ENCODE measurements at regions not wholly inside any gene's neighbourhood (a gene's known extent, or its start where the extent isn't known, plus 50 kb on each side); places are given as distances from the start of the nearest gene placed in this dataset.

DNA sequence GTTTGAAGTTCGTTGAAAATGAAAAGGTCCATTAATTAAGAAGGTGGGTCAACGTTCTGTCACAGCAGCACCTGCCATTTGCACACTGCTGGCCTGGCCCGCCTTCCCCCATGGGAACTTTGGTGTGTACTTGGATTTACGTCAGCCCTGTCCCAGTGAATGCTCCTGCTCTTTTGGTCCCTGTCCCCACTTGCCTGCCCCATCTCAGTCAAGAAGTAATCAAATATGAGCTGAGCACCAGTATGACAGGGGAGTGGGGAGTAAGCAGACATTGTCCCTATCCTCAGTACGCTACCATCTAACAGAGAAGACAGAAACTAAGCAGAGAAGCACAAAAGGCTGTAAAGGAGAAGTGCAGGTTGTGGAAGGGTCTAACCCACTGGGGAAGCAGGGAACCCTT, 65.1 kb downstream of the SLC4A3 start:
- DNase-seq: no peak
- TF ChIP-seq POLR2A (IDR thresholded peaks at IDR 0.05) (no peak), CTCF (IDR thresholded peaks at IDR 0.05) (no peak)
- H3K36me3 ChIP-seq (replicated peaks in 1 of 2): no peaks in the 10 kb centered on the region
- H3K4me1 ChIP-seq (replicated peaks in 1 of 2): no peaks in the 10 kb centered on the region
- intact Hi-C loops (cut with DNase I): no loop called here
- no peak overlapping the region for H3K4me3 ChIP-seq
- no peaks in the 10 kb centered on the region for H3K9me3 ChIP-seq (replicated peaks in 1 of 3)
- peaks cover 10% of the 10 kb centered on the region for H3K27me3 ChIP-seq
- no peak overlapping the region for H3K27ac ChIP-seq
- WGBS, 4 donors: 63 to 82% (median 72%) methylated on average over 5 of the region's 5 CpGs

- no peak overlapping the region for H3K4me3 ChIP-seq
- H3K36me3 ChIP-seq (replicated peaks in 1 of 2): no peaks in the 10 kb centered on the region
- TF ChIP-seq CTCF (IDR thresholded peaks at IDR 0.05) (no peak), POLR2A (IDR thresholded peaks at IDR 0.05) (no peak)
- no peaks in the 10 kb centered on the region for H3K9me3 ChIP-seq (replicated peaks in 1 of 3)
- peaks cover 5% of the 10 kb centered on the region for H3K27me3 ChIP-seq
- 53 to 70% (median 61%) methylated on average over 3 of the region's 3 CpGs for WGBS, 4 donors
- H3K4me1 ChIP-seq (replicated peaks in 1 of 2): no peaks in the 10 kb centered on the region
- no peak overlapping the region for H3K27ac ChIP-seq
- no peak for DNase-seq
- intact Hi-C loops (cut with DNase I): no loop called here
Observed at GRCh38 chr2:219695145-219695709, 67.8 kb downstream of the SLC4A3 start.

- no peaks in the 10 kb centered on the region for H3K36me3 ChIP-seq (replicated peaks in 1 of 2)
- intact Hi-C loops (cut with DNase I): no loop called here
- H3K4me1 ChIP-seq (replicated peaks in 1 of 2): no peaks in the 10 kb centered on the region
- no peaks in the 10 kb centered on the region for H3K9me3 ChIP-seq (replicated peaks in 1 of 3)
- no peak overlapping the region for H3K4me3 ChIP-seq
- no peak for DNase-seq
- no peak for TF ChIP-seq POLR2A (IDR thresholded peaks at IDR 0.05)
- no peak for TF ChIP-seq CTCF (IDR thresholded peaks at IDR 0.05)
- peaks cover 4% of the 10 kb centered on the region for H3K27me3 ChIP-seq
- no peak overlapping the region for H3K27ac ChIP-seq
- WGBS, 4 donors: 71 to 77% (median 74%) methylated on average over 12 of the region's 12 CpGs
Observed at GRCh38 chr2:219697811-219698747, 70.6 kb downstream of the SLC4A3 start.

DNA sequence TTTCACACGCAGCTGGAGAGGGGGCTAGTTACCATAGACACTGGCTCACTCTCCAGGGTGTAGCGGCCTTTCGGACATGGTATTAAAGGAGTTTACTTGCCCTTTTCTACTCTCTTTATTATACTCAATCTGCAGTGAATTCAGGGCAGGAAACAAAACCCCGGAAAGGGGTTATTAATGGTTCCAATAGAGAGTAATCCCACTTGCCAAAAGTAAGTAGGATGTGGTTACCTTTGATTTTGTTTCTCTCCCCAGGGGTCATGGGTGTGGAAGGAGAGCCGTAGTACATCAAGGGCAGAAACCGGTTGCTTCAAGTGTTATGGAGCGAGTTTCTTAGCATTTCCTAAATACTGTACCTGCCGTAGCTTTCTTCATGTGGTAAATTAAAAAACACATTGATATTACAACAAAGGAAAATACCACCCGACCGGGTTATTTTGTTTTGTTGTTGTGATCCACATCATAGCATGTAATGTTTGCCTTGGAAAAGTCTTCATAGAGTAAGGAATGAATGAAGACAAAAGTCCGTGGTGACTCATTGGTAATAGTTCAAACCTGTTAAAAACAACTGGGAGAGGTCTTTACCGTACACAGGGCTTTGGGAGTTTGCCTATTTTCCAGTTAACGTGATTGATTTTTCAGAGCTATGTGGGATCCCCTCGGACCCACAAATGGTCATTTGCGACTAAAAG, 71.5 kb downstream of the SLC4A3 start:
- Histone ChIP-seq H3K4me3 (no peak overlapping the region), H3K9me3 (replicated peaks in 1 of 3) (no peaks in the 10 kb centered on the region), H3K4me1 (replicated peaks in 1 of 2) (no peaks in the 10 kb centered on the region), H3K27ac (no peak overlapping the region), H3K27me3 (peaks cover 4% of the 10 kb centered on the region), H3K36me3 (replicated peaks in 1 of 2) (no peaks in the 10 kb centered on the region)
- TF ChIP-seq POLR2A (IDR thresholded peaks at IDR 0.05): no peak
- TF ChIP-seq CTCF (IDR thresholded peaks at IDR 0.05): no peak
- WGBS, 4 donors: 67 to 76% (median 71%) methylated on average over 15 of the region's 15 CpGs
- DNase-seq: no peak
- intact Hi-C loops (cut with DNase I): no loop called here
